Stimulated activated CD4-positive, alpha-beta T cell treated with anti-CD3 and anti-CD28 coated beads, Interleukin-2, amount 100 ng/mL, for 4 hours (primary cell): ENCODE measurements at regions not wholly inside any gene's neighbourhood (a gene's known extent, or its start where the extent isn't known, plus 50 kb on each side); places are given as distances from the start of the nearest gene placed in this dataset.
"Not testable (repeated sequence)": the region's sequence is repeated elsewhere in the genome, so short reads cannot be mapped to it uniquely, and the experiment has no call there.

Source experiments
- DNase-seq: peaks from one replicate; pipeline ENCODE4 v3.0.0-alpha.2; 2020; ENCODE audit warnings: low read depth

- no peak for DNase-seq
Measured at GRCh38 chr12:96085475-96085874, 50.1 kb upstream of the LTA4H start.

GRCh38 chr12:96086190-96086589 is 50.8 kb upstream of the LTA4H start:
- not testable (repeated sequence) for DNase-seq

GRCh38 chr12:96091833-96092232 is 56.4 kb upstream of the LTA4H start:
- DNase-seq, result no peak

GRCh38 chr12:96093543-96094196 is 58.3 kb upstream of the LTA4H start:
- no peak for DNase-seq

- no peak for DNase-seq
Measured at GRCh38 chr12:96094201-96094600, 58.8 kb upstream of the LTA4H start.

GRCh38 chr12:96098631-96099030 is 63.2 kb upstream of the LTA4H start:
- DNase-seq, result no peak

GRCh38 chr12:96099421-96099820 is 64.0 kb upstream of the LTA4H start:
- no peak for DNase-seq

- no peak for DNase-seq
Measured at GRCh38 chr12:96099986-96100385, 64.6 kb upstream of the LTA4H start.

- no peak for DNase-seq
Measured at GRCh38 chr12:96101806-96102205, 66.4 kb upstream of the LTA4H start.

GRCh38 chr12:96103067-96103644 is 67.8 kb upstream of the LTA4H start:
- DNase-seq, result no peak

- DNase-seq, result no peak
Measured at GRCh38 chr12:96104566-96104965, 69.2 kb upstream of the LTA4H start.

GRCh38 chr12:96106137-96106536 is 70.8 kb upstream of the LTA4H start:
- no peak for DNase-seq

GRCh38 chr12:96107236-96107635 is 71.8 kb upstream of the LTA4H start:
- DNase-seq, result no peak

- peak; percentile 4 for DNase-seq
Measured at GRCh38 chr12:96108321-96108720, 72.9 kb upstream of the LTA4H start.

- not testable (repeated sequence) for DNase-seq
Measured at GRCh38 chr12:96108941-96109340, 73.6 kb upstream of the LTA4H start.

GRCh38 chr12:96112733-96113132 is 77.3 kb upstream of the LTA4H start:
- DNase-seq, result no peak

- no peak for DNase-seq
Measured at GRCh38 chr12:96117460-96117859, 76.7 kb upstream of the ELK3 start.

GRCh38 chr12:96120359-96121100 is 73.6 kb upstream of the ELK3 start:
- no peak for DNase-seq

- no peak for DNase-seq
Measured at GRCh38 chr12:96121271-96121711, 72.9 kb upstream of the ELK3 start.

GRCh38 chr12:96128292-96128691 is 65.9 kb upstream of the ELK3 start:
- not testable (repeated sequence) for DNase-seq

- no peak for DNase-seq
Measured at GRCh38 chr12:96130396-96131059, 63.6 kb upstream of the ELK3 start.

GRCh38 chr12:96131230-96131788 is 62.9 kb upstream of the ELK3 start:
- DNase-seq, result no peak
